Left kidney (tissue), 1 donor: ENCODE measurements at regions not wholly inside any gene's neighbourhood (a gene's known extent, or its start where the extent isn't known, plus 50 kb on each side); places are given as distances from the start of the nearest gene placed in this dataset.
"Not testable (repeated sequence)": the region's sequence is repeated elsewhere in the genome, so short reads cannot be mapped to it uniquely, and the experiment has no call there.

ENCODE experiments used
- DNase-seq: peaks from one replicate; pipeline ENCODE4 v3.0.0-alpha.2; 2013

DNA sequence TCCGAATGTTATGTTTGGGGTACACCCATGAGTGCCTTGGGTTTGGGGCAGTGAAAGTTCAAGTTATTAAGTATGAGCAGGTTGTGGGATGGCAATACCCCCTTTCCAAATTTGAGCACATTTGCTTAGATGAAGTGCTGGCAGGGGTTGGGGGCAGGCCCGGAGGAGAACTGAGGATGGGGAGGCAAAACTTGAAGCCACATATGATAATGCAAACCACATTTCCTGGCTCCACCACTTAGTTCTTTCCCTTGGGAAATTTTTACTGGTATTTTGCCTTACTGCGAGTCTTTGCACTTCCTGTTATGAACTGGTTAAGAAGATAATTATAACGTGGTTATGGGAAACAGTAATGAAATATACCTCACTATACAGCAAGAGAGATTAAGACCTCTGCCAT lies 336.0 kb upstream of the ONECUT1 start:
- DNase-seq, result no peak

DNA sequence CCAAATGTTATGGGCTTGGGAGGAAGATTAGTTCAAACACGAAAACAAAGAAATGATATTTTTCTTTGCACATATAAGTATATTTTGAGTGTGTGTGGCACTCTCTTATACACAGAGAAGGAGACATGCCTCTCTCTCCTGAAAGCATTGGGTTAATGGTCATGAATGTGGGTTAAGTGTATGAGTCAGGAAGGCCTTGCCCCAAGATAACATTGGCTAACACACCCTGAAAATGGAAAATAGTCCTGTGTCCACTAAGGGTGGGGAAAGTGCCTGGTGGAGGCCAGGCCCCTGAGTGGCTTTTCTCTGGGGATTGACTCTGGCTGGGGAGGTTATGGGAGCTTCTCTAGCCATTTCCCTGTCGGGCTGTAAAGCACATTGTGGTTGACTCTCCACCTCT lies 332.7 kb upstream of the ONECUT1 start:
- no peak for DNase-seq

GRCh38 chr15:53116915-53117314 lies 326.8 kb upstream of the ONECUT1 start:
- not testable (repeated sequence) for DNase-seq

DNA sequence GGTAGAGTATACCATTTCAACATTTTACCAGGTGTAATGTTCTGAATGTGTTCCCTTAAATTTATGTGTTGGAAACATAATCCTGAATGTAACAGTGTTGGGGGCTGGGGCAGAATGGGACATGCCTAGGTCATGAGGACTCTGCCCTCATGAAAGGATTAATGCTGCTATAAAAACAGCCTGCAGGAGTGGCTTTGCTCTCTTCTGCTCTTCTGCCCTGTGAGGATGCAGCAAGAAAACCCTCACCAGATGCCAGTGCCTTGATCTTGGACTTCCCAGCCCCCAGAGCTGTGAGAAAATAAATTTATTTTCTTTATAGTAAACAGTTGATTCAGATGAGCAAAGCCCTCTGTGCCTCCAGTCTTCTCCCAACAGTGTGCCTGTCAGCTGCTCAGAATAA lies 326.0 kb upstream of the ONECUT1 start:
- DNase-seq, result no peak

DNA sequence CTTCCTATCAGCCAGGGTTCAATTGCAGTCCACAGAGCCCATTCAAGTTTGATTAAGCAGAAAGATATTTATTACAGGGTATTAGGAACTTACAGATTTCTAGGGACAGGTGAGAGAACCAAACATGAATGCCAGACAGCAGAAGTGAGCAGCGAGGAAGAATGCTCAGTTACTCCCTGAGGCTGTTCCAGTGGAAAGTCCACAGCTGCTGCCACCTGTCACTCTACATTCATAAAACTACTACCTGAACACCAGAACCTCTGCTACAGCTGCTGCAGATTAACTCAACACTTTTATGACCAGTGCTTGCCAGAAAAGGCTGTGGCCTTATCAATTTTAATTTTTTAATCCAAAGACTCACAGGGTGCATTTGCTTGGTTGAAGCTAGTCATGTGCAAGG lies 325.4 kb upstream of the ONECUT1 start:
- no peak for DNase-seq

GRCh38 chr15:53114960-53115359 lies 324.8 kb upstream of the ONECUT1 start:
- DNase-seq, result no peak

- DNase-seq, result no peak
These were observed 320.9 kb upstream of the ONECUT1 start for GRCh38 chr15:53110999-53111398.

DNA sequence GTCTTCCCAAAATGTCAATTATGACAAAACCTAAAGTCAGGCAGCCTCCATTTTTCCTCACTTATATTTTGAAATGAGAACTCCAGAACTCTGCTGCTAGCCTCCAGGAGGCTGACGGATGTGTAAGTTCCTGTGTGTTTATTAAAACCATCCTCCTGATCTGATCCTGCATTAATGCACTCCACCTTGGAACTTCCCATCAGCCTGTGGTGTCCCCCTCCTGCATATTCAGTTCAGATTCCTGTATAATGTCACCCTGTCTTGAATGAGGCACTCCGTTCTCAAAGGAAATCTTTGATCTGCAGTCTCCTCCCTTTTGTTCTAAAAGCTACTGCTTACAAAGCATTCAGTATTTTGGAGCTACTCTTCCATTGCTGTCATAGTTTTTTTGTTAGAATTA lies 318.2 kb upstream of the ONECUT1 start:
- DNase-seq, result no peak

GRCh38 chr15:53107855-53108254 lies 317.7 kb upstream of the ONECUT1 start:
- DNase-seq, result no peak

GRCh38 chr15:53106505-53107286 lies 316.6 kb upstream of the ONECUT1 start:
- no peak for DNase-seq

GRCh38 chr15:53102483-53102882 lies 312.3 kb upstream of the ONECUT1 start:
- no peak for DNase-seq

DNA sequence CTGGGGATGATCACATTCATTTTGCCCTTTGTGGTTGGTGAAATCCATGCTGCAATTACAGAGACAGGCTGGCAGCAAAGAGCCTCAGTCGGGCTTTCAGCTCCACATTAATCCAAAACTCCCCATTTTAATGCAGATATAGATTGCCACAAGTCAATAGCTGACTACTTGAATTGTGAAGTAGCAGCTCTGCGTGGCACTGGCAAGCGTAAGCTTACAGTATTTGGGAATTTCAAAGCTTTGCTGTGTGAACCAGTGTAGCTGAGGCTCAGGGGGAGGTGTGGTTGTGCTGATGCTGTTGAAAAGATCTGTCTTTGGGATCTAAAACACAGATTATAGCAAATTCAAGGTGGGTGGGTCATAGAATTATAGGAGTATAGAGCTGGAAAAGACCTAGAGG lies 290.3 kb upstream of the ONECUT1 start:
- no peak for DNase-seq

- DNase-seq, result no peak
These were observed 284.1 kb upstream of the ONECUT1 start for GRCh38 chr15:53074221-53074620.

DNA sequence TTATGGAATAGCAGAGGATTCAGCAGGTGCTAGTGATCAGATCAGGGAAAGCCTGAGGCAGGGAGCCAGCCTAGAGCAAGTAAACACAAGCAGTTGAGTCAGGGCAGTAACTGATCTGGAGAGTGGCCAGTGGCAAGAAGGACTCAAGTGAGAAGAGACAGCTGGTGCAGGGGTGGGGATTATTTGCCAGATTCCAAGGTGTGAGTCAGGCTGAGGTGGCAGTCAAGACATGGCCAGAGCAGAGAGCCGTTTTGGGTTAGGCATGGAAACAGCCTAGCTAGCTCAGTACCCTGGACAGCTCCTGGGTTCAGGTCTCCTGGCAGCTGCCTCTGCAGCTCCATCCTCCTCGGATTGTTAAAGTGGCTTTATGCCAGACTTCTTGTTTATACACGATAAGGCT lies 281.9 kb upstream of the ONECUT1 start:
- peak; percentile 68 for DNase-seq

- DNase-seq, result no peak
These were observed 278.5 kb upstream of the ONECUT1 start for GRCh38 chr15:53068636-53069035.

DNA sequence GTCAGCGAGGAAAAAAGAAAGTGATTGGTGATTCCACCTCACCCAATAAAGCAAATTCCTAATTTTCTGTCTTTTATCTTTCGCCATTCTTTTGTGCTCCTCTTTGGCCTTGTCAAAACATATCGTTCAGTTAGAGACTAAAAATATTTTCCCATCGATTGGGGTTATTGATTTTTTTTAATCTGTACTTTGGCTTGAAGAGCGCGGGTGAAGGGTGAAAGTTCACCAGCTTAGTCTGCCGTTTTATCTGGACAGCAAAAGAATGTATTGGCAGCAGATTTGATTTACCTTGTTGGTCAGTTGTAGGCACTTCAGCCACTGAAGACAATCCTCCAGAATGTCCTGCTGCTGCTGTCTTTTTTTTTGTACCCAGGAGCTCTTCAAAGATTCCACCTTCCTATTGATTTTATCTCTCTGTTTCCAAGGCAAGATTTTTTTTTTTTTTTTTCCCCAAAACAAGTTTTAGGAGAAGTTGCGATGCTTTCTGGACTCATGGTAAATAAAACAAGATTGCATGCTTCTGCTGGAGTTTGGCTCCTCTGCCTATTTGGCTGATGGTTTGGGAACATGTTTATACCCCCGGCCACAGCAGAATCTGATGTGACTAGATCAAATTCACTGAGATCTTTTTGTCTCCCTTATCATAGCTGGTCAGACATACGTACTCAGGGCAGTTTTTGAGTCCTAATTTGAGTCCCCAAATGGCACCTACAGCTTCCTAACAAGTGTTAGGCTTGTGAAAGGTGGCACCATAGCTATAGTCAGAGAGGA lies 269.3 kb upstream of the ONECUT1 start:
- DNase-seq, result no peak

DNA sequence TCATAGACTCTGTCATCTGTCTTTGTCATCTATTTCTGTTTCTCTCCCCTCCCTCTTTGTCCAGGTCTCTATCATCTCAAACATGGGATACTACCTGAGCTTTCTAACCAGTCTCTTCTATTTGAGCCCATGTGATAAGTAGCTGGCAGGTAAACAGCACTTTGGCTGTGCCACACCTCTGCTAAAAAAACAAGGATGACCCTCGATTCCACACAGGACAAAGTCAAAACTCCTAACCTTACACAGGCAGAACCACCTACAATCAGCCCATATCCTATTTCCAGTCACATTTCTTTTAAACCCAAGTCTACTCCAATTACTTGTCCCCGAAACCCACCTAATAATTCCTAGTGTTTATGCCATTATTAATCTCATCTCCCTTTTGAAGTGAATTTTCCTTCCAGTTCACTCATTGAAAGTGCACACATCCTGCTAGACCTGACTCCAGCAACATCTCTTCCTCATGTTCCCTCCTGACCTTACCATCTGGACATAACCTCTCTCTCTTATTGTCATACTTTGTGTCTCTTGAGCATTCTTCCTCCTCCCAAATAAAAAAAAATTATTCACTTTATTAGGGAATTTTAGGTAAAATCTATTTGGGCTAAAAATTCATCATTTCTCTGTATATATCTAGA lies 256.1 kb upstream of the ONECUT1 start:
- DNase-seq, result no peak

DNA sequence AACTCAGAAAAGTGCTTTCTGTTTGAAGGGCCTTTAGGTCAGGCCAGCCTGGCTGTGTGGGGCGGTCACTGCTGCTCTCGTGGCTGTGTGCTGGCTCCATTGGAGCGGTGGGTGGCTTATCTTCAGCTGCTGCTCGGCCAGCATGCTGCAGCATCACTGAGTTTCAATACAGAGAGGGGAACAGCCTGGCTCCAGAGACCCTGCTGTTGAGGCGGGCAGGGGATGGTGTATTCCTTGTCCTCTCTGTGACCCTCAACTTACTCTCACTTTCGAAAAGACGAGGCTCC lies 248.5 kb upstream of the ONECUT1 start:
- no peak for DNase-seq

DNA sequence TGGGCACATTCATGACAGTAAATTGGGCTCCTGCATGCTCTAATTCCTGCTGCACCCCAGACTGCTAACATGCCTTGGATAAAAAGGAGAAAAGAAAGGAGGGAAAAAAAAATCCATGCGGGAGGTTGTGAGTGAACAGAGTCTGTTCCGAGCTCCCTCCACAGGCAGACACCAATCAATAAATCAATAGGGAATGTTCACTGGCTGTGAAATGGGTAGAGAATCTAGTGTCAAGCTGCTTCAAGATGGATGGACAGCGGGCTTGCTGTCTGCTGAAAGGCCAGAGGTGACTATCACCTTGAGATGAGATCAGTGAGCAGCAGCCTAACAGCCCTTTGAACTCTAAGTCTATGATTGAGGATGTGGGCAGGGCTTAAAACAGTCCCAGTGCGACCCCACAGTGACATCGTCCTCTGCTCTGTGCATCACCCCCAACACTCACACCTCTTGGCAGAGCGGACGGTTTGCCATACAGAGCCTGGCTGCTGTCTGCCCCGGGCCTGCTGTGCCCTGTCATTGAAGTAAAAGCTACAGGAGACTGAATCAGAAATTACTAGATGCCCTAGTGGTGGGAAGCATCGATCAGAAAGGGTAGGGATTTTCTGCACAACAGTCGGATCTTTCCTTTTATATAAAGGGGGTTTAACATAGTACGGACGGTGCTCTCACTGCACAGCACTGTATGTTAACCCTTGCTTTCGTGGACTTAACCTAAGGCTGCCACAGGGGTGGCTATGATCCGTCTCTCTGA lies 247.9 kb upstream of the ONECUT1 start:
- DNase-seq, result no peak

- DNase-seq, result no peak
These were observed 246.5 kb upstream of the ONECUT1 start for GRCh38 chr15:53036641-53037040.

DNA sequence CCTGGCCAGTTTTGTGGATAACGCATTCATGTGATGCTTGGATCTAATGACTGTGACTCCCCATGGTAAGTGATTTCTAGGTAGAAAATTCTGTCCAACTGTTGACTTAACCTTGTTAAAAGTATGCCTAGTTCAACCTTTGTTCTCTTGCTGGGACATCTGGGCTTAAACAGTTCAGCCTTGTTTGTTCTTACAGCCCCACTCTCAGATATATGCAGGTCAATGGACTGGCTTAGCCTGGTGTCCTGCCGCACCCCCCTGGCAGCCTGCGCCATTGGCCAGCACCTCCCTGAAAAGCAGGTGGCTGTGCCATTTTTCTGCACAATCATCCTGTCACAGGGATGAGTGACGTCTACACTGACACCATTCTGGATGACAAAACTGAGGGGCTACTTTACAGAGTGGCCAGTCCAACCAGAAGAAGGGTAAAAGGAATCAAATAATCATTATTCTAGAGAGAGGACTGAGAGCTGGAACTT lies 244.7 kb upstream of the ONECUT1 start:
- DNase-seq, result no peak

- DNase-seq, result no peak
These were observed 243.6 kb upstream of the ONECUT1 start for GRCh38 chr15:53033709-53034108.

- no peak for DNase-seq
These were observed 241.3 kb upstream of the ONECUT1 start for GRCh38 chr15:53031469-53031868.
